CD4-positive, alpha-beta T cell treated with Interferon alpha-2 for 1 hour (primary cell): ENCODE measurements at regions not wholly inside any gene's neighbourhood (a gene's known extent, or its start where the extent isn't known, plus 50 kb on each side); places are given as distances from the start of the nearest gene placed in this dataset.

Experiments
- DNase-seq, 2 donors: peaks; one replicate each; pipeline ENCODE4 v3.0.0-alpha.2; 2020 to 2022

- DNase-seq: peak in 1 of 2 donors; percentile 12
Measured at GRCh38 chr12:25005376-25005775, 56.5 kb upstream of the BCAT1 start.

- DNase-seq: no peak
Measured at GRCh38 chr12:25004447-25004846, 55.5 kb upstream of the BCAT1 start.

- DNase-seq: no peak
Measured at GRCh38 chr12:25001311-25001710, 52.4 kb upstream of the BCAT1 start.
